ENCODE measurements at regions not wholly inside any gene's neighbourhood (a gene's known extent, or its start where the extent isn't known, plus 50 kb on each side); places are given as distances from the start of the nearest gene placed in this dataset.

GRCh38 chr10:108523016-108523800 lies 1358.7 kb upstream of the SORCS1 start:
- Histone ChIP-seq H3K9me2 (ENCODE audit: insufficient read depth, low read length) (no peaks in the 10 kb centered on the region), H3K27ac (ENCODE audit: low read depth, low read length, poor library complexity, severe bottlenecking) (no peak overlapping the region), H3K4me3 (ENCODE audit: low read depth, low read length, poor library complexity, severe bottlenecking) (no peak overlapping the region), H3K4me1 (ENCODE audit: insufficient read depth, low read length, poor library complexity, severe bottlenecking) (no peaks in the 10 kb centered on the region), H3K79me2 (ENCODE audit: insufficient read depth, low read depth, low read length) (no peaks in the 10 kb centered on the region), H4K20me1 (ENCODE audit: insufficient read depth, low read length) (no peaks in the 10 kb centered on the region), H3K9me3 (ENCODE audit: low read length) (no peaks in the 10 kb centered on the region), H2AFZ (ENCODE audit: low read length) (no peak overlapping the region), H3K4me2 (ENCODE audit: low read length) (no peak overlapping the region), H3K36me3 (ENCODE audit: insufficient read depth, low read length) (no peaks in the 10 kb centered on the region)
- ChIA-PET CTCF (ENCODE audit: unreplicated experiment) (no interaction called here), POLR2A (no interaction called here)
- TF ChIP-seq, protein P1, sequence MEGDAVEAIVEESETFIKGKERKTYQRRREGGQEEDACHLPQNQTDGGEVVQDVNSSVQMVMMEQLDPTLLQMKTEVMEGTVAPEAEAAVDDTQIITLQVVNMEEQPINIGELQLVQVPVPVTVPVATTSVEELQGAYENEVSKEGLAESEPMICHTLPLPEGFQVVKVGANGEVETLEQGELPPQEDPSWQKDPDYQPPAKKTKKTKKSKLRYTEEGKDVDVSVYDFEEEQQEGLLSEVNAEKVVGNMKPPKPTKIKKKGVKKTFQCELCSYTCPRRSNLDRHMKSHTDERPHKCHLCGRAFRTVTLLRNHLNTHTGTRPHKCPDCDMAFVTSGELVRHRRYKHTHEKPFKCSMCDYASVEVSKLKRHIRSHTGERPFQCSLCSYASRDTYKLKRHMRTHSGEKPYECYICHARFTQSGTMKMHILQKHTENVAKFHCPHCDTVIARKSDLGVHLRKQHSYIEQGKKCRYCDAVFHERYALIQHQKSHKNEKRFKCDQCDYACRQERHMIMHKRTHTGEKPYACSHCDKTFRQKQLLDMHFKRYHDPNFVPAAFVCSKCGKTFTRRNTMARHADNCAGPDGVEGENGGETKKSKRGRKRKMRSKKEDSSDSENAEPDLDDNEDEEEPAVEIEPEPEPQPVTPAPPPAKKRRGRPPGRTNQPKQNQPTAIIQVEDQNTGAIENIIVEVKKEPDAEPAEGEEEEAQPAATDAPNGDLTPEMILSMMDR (conservative IDR thresholded peaks at IDR 0.05; ENCODE audit: low read length), result no peak
- TF ChIP-seq EZH2phosphoT487 (IDR thresholded peaks at IDR 0.05; ENCODE audit: borderline replicate concordance, low read depth, low read length), result no peak
- BruUV-seq (replicated peaks), result no TSS peak
- no peak for DNase-seq (ENCODE audit: low spot score)
- intact Hi-C loops (cut with micrococcal nuclease; ENCODE audit: unreplicated experiment), result no loop called here

- H3K36me3 ChIP-seq (ENCODE audit: insufficient read depth, low read length), result no peaks in the 10 kb centered on the region
- H3K27ac ChIP-seq (ENCODE audit: low read depth, low read length, poor library complexity, severe bottlenecking), result no peak overlapping the region
- POLR2A ChIA-PET, result interaction anchor here (0.6 kb wide), 1 partner anchor 1364 kb away, joined by 3 read pairs; no protein-coding TSS in a partner anchor
- H3K4me1 ChIP-seq (ENCODE audit: insufficient read depth, low read length, poor library complexity, severe bottlenecking), result no peaks in the 10 kb centered on the region
- BruUV-seq (replicated peaks), result no TSS peak
- H3K9me3 ChIP-seq (ENCODE audit: low read length), result no peaks in the 10 kb centered on the region
- CTCF ChIA-PET (ENCODE audit: unreplicated experiment), result no interaction called here
- H3K4me3 ChIP-seq (ENCODE audit: low read depth, low read length, poor library complexity, severe bottlenecking), result no peak overlapping the region
- H3K79me2 ChIP-seq (ENCODE audit: insufficient read depth, low read depth, low read length), result no peaks in the 10 kb centered on the region
- H2AFZ ChIP-seq (ENCODE audit: low read length), result no peak overlapping the region
- no peaks in the 10 kb centered on the region for H4K20me1 ChIP-seq (ENCODE audit: insufficient read depth, low read length)
- DNase-seq (ENCODE audit: low spot score), result no peak
- TF ChIP-seq EZH2phosphoT487 (IDR thresholded peaks at IDR 0.05; ENCODE audit: borderline replicate concordance, low read depth, low read length), result no peak
- TF ChIP-seq, protein P1 (conservative IDR thresholded peaks at IDR 0.05; ENCODE audit: low read length), result no peak
- H3K9me2 ChIP-seq (ENCODE audit: insufficient read depth, low read length), result no peaks in the 10 kb centered on the region
- H3K4me2 ChIP-seq (ENCODE audit: low read length), result no peak overlapping the region
- intact Hi-C loops (cut with micrococcal nuclease; ENCODE audit: unreplicated experiment), result no loop called here
Measured at GRCh38 chr10:108521827-108522492, 1357.5 kb upstream of the SORCS1 start.

GRCh38 chr10:108515821-108516220 lies 1351.3 kb upstream of the SORCS1 start:
- Histone ChIP-seq H3K27ac (ENCODE audit: low read depth, low read length, poor library complexity, severe bottlenecking) (no peak overlapping the region), H3K36me3 (ENCODE audit: insufficient read depth, low read length) (no peaks in the 10 kb centered on the region), H3K9me3 (ENCODE audit: low read length) (no peaks in the 10 kb centered on the region), H2AFZ (ENCODE audit: low read length) (no peak overlapping the region), H4K20me1 (ENCODE audit: insufficient read depth, low read length) (no peaks in the 10 kb centered on the region), H3K79me2 (ENCODE audit: insufficient read depth, low read depth, low read length) (no peaks in the 10 kb centered on the region), H3K4me3 (ENCODE audit: low read depth, low read length, poor library complexity, severe bottlenecking) (no peak overlapping the region), H3K4me1 (ENCODE audit: insufficient read depth, low read length, poor library complexity, severe bottlenecking) (no peaks in the 10 kb centered on the region), H3K9me2 (ENCODE audit: insufficient read depth, low read length) (no peaks in the 10 kb centered on the region), H3K4me2 (ENCODE audit: low read length) (no peak overlapping the region)
- intact Hi-C loops (cut with micrococcal nuclease; ENCODE audit: unreplicated experiment), result no loop called here
- DNase-seq (ENCODE audit: low spot score), result no peak
- POLR2A ChIA-PET, result no interaction called here
- no peak for TF ChIP-seq EZH2phosphoT487 (IDR thresholded peaks at IDR 0.05; ENCODE audit: borderline replicate concordance, low read depth, low read length)
- TF ChIP-seq, protein P1 (conservative IDR thresholded peaks at IDR 0.05; ENCODE audit: low read length), result no peak
- no TSS peak for BruUV-seq (replicated peaks)
- CTCF ChIA-PET (ENCODE audit: unreplicated experiment), result no interaction called here

Measured in OCI-LY7 (cell line).